Lung (tissue), 11 donors: ENCODE measurements at regions not wholly inside any gene's neighbourhood (a gene's known extent, or its start where the extent isn't known, plus 50 kb on each side); places are given as distances from the start of the nearest gene placed in this dataset.

Source experiments
- ATAC-seq: fragments of 200-7000 bp; cut with Tn5 transposase; one replicate; pipeline ENCODE4 v1.9.1; 2020; ENCODE audit warnings: moderate number of reproducible peaks; ENCODE audit not compliant: insufficient read depth, low FRiP score
- DNase-seq, 3 donors: peaks; one replicate each; pipeline ENCODE4 v3.0.0-alpha.2; 2013 to 2017
- H3K27ac ChIP-seq, 2 donors: one replicate each; pipeline ENCODE4 v1.5.1; 2013; ENCODE audit warnings: mild to moderate bottlenecking in 2 of 2, moderate library complexity in 2 of 2, control low read depth in 1 of 2, inconsistent platforms in 1 of 2, low read depth in 1 of 2, low read length in 1 of 2
- H3K27me3 ChIP-seq, 3 donors: one replicate each; pipeline ENCODE4 v1.5.1; 2013; ENCODE audit warnings: low read length in 2 of 3; ENCODE audit not compliant: control insufficient read depth in 3 of 3, insufficient read depth in 3 of 3
- H3K36me3 ChIP-seq, 4 donors: one replicate each; pipeline ENCODE4 v1.5.1; 2013; ENCODE audit warnings: low read length in 4 of 4, mild to moderate bottlenecking in 1 of 4, moderate library complexity in 1 of 4; ENCODE audit not compliant: control insufficient read depth in 4 of 4, insufficient read depth in 4 of 4
- H3K4me1 ChIP-seq, 5 donors: one replicate each; pipeline ENCODE4 v1.5.1; 2013; ENCODE audit warnings: low read length in 5 of 5, mild to moderate bottlenecking in 2 of 5, moderate library complexity in 1 of 5; ENCODE audit not compliant: control insufficient read depth in 5 of 5, insufficient read depth in 5 of 5
- H3K4me3 ChIP-seq: one replicate; pipeline ENCODE4 v1.5.1; 2013; ENCODE audit warnings: mild to moderate bottlenecking, control low read depth, moderate library complexity
- H3K9ac ChIP-seq, 2 donors: one replicate each; pipeline ENCODE4 v1.5.1; 2013; ENCODE audit warnings: low read length in 2 of 2, control low read depth in 1 of 2; ENCODE audit not compliant: insufficient read depth in 1 of 2
- H3K9me3 ChIP-seq, 4 donors: one replicate each; pipeline ENCODE4 v1.5.1; 2013; ENCODE audit warnings: low read length in 3 of 4, mild to moderate bottlenecking in 1 of 4, moderate library complexity in 1 of 4; ENCODE audit not compliant: control insufficient read depth in 4 of 4, insufficient read depth in 3 of 4
- WGBS, 2 donors: extraction: QIAGEN DNeasy Blood & Tissue Kit; methylation state at CpG; one replicate each; pipeline ENCODE4 v1.1.7; 2013; 5-methylcytosine and 5-hydroxymethylcytosine counted together
- TF ChIP-seq, protein P1 (sequence below): IDR thresholded peaks from 2 replicates; pipeline ENCODE4 v1.5.1; 2012; ENCODE audit warnings: mild to moderate bottlenecking; ENCODE audit errors: control extremely low read depth, extremely low read depth
- donor health status: control.
- donor health status: control.
- donor health status: Bipolar disorder and iron deficiency.
- donor health status: healthy.
- donor health status: DM: yes; HTN: yes; CAD: no.

- Histone ChIP-seq H3K36me3 (no peaks in the 10 kb centered on the region), H3K27ac (no peak overlapping the region), H3K9ac (no peak overlapping the region), H3K4me1 (no peaks in the 10 kb centered on the region), H3K27me3 (no peaks in the 10 kb centered on the region), H3K4me3 (no peak overlapping the region), H3K9me3 (no peaks in the 10 kb centered on the region)
- 73 to 88% methylated on average over 6 of the region's 6 CpGs for WGBS, 2 donors
- ATAC-seq, result no peak
- TF ChIP-seq, protein P1, sequence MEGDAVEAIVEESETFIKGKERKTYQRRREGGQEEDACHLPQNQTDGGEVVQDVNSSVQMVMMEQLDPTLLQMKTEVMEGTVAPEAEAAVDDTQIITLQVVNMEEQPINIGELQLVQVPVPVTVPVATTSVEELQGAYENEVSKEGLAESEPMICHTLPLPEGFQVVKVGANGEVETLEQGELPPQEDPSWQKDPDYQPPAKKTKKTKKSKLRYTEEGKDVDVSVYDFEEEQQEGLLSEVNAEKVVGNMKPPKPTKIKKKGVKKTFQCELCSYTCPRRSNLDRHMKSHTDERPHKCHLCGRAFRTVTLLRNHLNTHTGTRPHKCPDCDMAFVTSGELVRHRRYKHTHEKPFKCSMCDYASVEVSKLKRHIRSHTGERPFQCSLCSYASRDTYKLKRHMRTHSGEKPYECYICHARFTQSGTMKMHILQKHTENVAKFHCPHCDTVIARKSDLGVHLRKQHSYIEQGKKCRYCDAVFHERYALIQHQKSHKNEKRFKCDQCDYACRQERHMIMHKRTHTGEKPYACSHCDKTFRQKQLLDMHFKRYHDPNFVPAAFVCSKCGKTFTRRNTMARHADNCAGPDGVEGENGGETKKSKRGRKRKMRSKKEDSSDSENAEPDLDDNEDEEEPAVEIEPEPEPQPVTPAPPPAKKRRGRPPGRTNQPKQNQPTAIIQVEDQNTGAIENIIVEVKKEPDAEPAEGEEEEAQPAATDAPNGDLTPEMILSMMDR, result no peak
- DNase-seq, result no peak
Measured at GRCh38 chr4:10737337-10737736, 52.8 kb upstream of the CLNK start.

DNA sequence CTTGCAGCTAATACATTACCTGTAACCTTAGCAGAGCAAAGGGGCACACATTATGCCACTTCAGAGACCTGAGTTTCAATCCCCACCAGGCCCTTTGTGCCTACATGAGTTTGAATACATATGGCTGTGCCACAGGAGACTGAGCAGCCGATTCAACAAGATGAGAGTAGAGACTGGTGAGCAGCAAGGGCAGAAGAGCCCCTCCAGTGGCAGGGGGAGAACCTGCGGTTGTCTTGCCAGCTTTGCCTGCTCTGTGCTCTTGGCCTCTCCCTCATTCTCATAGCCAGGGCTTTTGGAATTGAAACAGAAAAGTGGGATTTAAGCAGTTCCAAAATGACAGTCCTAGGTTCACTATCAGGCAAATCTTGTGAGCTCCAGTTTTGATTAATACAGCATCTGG is 52.3 kb upstream of the CLNK start:
- no peak overlapping the region for H3K4me3 ChIP-seq
- H3K27ac ChIP-seq, result no peak overlapping the region
- H3K36me3 ChIP-seq, result no peaks in the 10 kb centered on the region
- no peak for DNase-seq
- 81 to 98% methylated on average over 2 of the region's 2 CpGs for WGBS, 2 donors
- H3K9me3 ChIP-seq, result no peaks in the 10 kb centered on the region
- no peaks in the 10 kb centered on the region for H3K4me1 ChIP-seq
- ATAC-seq, result no peak
- no peaks in the 10 kb centered on the region for H3K27me3 ChIP-seq
- H3K9ac ChIP-seq, result no peak overlapping the region
- TF ChIP-seq, protein P1, result no peak

GRCh38 chr4:10736266-10736665 is 51.7 kb upstream of the CLNK start:
- H3K36me3 ChIP-seq, result no peaks in the 10 kb centered on the region
- no peak overlapping the region for H3K9ac ChIP-seq
- no peak overlapping the region for H3K4me3 ChIP-seq
- 93 to 96% methylated on average over 3 of the region's 3 CpGs for WGBS, 2 donors
- TF ChIP-seq, protein P1, result no peak
- ATAC-seq, result no peak
- no peak overlapping the region for H3K27ac ChIP-seq
- H3K9me3 ChIP-seq, result no peaks in the 10 kb centered on the region
- no peaks in the 10 kb centered on the region for H3K4me1 ChIP-seq
- DNase-seq, result no peak
- no peaks in the 10 kb centered on the region for H3K27me3 ChIP-seq

DNA sequence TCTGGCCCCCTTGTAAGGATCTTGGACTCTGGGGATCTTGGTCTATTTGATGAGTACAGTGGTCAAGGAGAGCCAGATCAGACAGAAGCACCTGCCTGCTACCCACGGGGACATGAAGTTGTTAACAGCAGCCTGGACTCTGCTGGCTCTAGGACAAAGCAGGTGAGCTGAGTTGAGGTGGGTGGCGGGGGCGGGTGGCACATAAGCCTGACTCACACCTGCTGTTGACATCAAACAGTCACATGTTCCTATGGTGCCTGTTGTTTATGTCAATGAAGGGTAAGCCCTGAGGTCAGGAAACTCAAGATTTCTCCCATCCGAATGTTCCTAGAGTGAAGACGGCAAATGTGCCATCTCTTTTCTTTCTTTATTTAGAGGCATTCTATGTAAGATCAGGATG is 50.1 kb upstream of the CLNK start:
- H3K36me3 ChIP-seq, result no peaks in the 10 kb centered on the region
- 86 to 93% methylated on average over 5 of the region's 5 CpGs for WGBS, 2 donors
- TF ChIP-seq, protein P1, result no peak
- H3K4me3 ChIP-seq, result no peak overlapping the region
- no peaks in the 10 kb centered on the region for H3K4me1 ChIP-seq
- peaks cover 0 to 2% (median 0%) of the 10 kb centered on the region in 4 donors for H3K9me3 ChIP-seq
- H3K9ac ChIP-seq, result no peak overlapping the region
- ATAC-seq (no peak), DNase-seq (no peak)
- H3K27me3 ChIP-seq, result no peaks in the 10 kb centered on the region
- no peak overlapping the region for H3K27ac ChIP-seq
